Panc1 (cell line): ENCODE measurements at regions not wholly inside any gene's neighbourhood (a gene's known extent, or its start where the extent isn't known, plus 50 kb on each side); places are given as distances from the start of the nearest gene placed in this dataset.

Experiments used
- ATAC-seq: fragments of 200-7000 bp; cut with Tn5 transposase; 2 replicates; pipeline ENCODE4 v1.9.1; 2020; ENCODE audit warnings: mild to moderate bottlenecking, moderate library complexity
- BruUV-seq: library from RNA; stranded (reverse); fragments of 400-500 nt; replicated peaks from 2 replicates; lab custom pipeline; 2021; lab: Mats Ljungman, UMichigan
- CTCF ChIA-PET: fragments of 300-600 bp; sonication (Branson Sonifier 250); formaldehyde crosslinking; loops from one replicate; lab custom pipeline; 2022; ENCODE audit warnings: antibody characterized with exemption; lab: Charles Lee
- POLR2A ChIA-PET: fragments of 300-600 bp; sonication (Branson Sonifier 250); formaldehyde crosslinking; loops from one replicate; lab custom pipeline; 2022; ENCODE audit warnings: antibody characterized with exemption; lab: Charles Lee
- DNase-seq: peaks from one replicate; pipeline ENCODE4 v3.0.0-alpha.2; 2010; ENCODE audit warnings: low read depth, low spot score
- H3K27ac ChIP-seq: 2 replicates; pipeline ENCODE4 v1.5.1; 2011; ENCODE audit warnings: mild to moderate bottlenecking, low read length, inconsistent platforms
- H3K27me3 ChIP-seq: fragments of 200-500 bp; sonication (Bioruptor generic); 2 replicates; pipeline ENCODE4 v1.6.0; 2014; ENCODE audit warnings: low read length, inconsistent platforms; ENCODE audit not compliant: control insufficient read depth, insufficient read depth
- H3K36me3 ChIP-seq: fragments of 200-500 bp; sonication (Bioruptor generic); 2 replicates; pipeline ENCODE4 v1.5.1; 2014; ENCODE audit warnings: inconsistent platforms, mild to moderate bottlenecking, low read length, moderate library complexity; ENCODE audit not compliant: control insufficient read depth, insufficient read depth
- H3K4me1 ChIP-seq: 2 replicates; pipeline ENCODE4 v1.5.1; 2011; ENCODE audit warnings: inconsistent platforms, mild to moderate bottlenecking, low read length, moderate library complexity; ENCODE audit not compliant: control insufficient read depth, insufficient read depth
- H3K4me3 ChIP-seq, 2 experiments: 2 replicates each; pipeline ENCODE4 v1.5.1; 2011 to 2012; ENCODE audit warnings: low read depth in 2 of 2, low read length in 2 of 2, mild to moderate bottlenecking in 2 of 2, inconsistent platforms in 1 of 2, moderate library complexity in 1 of 2
- H3K9me3 ChIP-seq: fragments of 200-500 bp; sonication (Bioruptor generic); 2 replicates; pipeline ENCODE4 v1.5.1; 2014; ENCODE audit warnings: low read depth, mild to moderate bottlenecking, inconsistent platforms, low read length, moderate library complexity; ENCODE audit not compliant: control insufficient read depth, insufficient read depth
- CTCF ChIP-seq: fragments of 450-650 bp; IDR thresholded peaks from 2 replicates; pipeline ENCODE4 v1.5.1; 2017; ENCODE audit warnings: mild to moderate bottlenecking
- POLR2AphosphoS5 ChIP-seq: IDR thresholded peaks from 2 replicates; pipeline ENCODE4 v1.6.1; 2012; ENCODE audit warnings: mild to moderate bottlenecking, low read depth, low read length, moderate library complexity
- REST ChIP-seq, 2 experiments: IDR thresholded peaks; 2 replicates each; pipeline ENCODE4 v1.6.1; 2011 to 2012; ENCODE audit warnings: low read depth in 2 of 2, control low read depth in 1 of 2, low read length in 1 of 2, mild to moderate bottlenecking in 1 of 2, moderate library complexity in 1 of 2; ENCODE audit not compliant: insufficient read depth in 1 of 2
- SIN3A ChIP-seq: IDR thresholded peaks from 2 replicates; pipeline ENCODE4 v1.6.1; 2012; ENCODE audit warnings: low read depth, mild to moderate bottlenecking, low read length, moderate library complexity, borderline replicate concordance; ENCODE audit not compliant: insufficient read depth
- TCF7L2 ChIP-seq: IDR thresholded peaks from 2 replicates; pipeline ENCODE4 v1.6.1; 2011; ENCODE audit warnings: mild to moderate bottlenecking, low read depth, low read length, inconsistent platforms
- in situ Hi-C: cut with HindIII; loops from 2 replicates; pipeline ENCODE4 v1.10.0; 2016; ENCODE audit warnings: low sequenced_read_pairs, low pct_unique_long_range_greater_than_20kb
- intact Hi-C: fragments of 100-400 bp; cut with micrococcal nuclease; formaldehyde crosslinking; loops from one replicate; pipeline ENCODE4 v1.10.0; 2022; ENCODE audit not compliant: unreplicated experiment

- BruUV-seq: no TSS peak
- Histone ChIP-seq H3K9me3 (no peaks in the 10 kb centered on the region), H3K27ac (no peak overlapping the region), H3K4me3 (no peak overlapping the region), H3K27me3 (peaks cover 8% of the 10 kb centered on the region; the same call in 1 of the 2 replicates), H3K36me3 (no peaks in the 10 kb centered on the region), H3K4me1 (no peaks in the 10 kb centered on the region)
- TF ChIP-seq REST (IDR thresholded peaks at IDR 0.05; ENCODE audit: insufficient read depth in 1 of 2, low read depth in 2 of 2, low read length in 1 of 2) (no peak), TCF7L2 (no peak), SIN3A (no peak), CTCF (no peak)
- DNase-seq (no peak), ATAC-seq (no peak)
- POLR2A ChIA-PET: no interaction called here
- intact Hi-C loops (no loop called here), in situ Hi-C loops (no loop called here)
- CTCF ChIA-PET: no interaction called here
Measured at GRCh38 chr5:66354422-66354821, 210.3 kb downstream of the SREK1 start.

- Histone ChIP-seq H3K27me3 (peaks cover 3% of the 10 kb centered on the region; the same call in 1 of the 2 replicates), H3K27ac (no peak overlapping the region), H3K9me3 (no peaks in the 10 kb centered on the region), H3K36me3 (no peaks in the 10 kb centered on the region), H3K4me1 (no peaks in the 10 kb centered on the region), H3K4me3 (no peak overlapping the region)
- in situ Hi-C loops: no loop called here
- ChIA-PET POLR2A (no interaction called here), CTCF (no interaction called here)
- DNase-seq: no peak
- BruUV-seq: no TSS peak
- intact Hi-C loops: no loop called here
- ATAC-seq: no peak
- TF ChIP-seq TCF7L2: no peak
- TF ChIP-seq SIN3A: no peak
- TF ChIP-seq REST (IDR thresholded peaks at IDR 0.05; ENCODE audit: insufficient read depth in 1 of 2, low read depth in 2 of 2, low read length in 1 of 2): no peak
- no peak for TF ChIP-seq CTCF
- TF ChIP-seq POLR2AphosphoS5: no peak
Measured at GRCh38 chr5:66356011-66356565, 212.0 kb downstream of the SREK1 start.
